H1 (cell line): ENCODE measurements at regions not wholly inside any gene's neighbourhood (a gene's known extent, or its start where the extent isn't known, plus 50 kb on each side); places are given as distances from the start of the nearest gene placed in this dataset.

Source experiments
- CTCF ChIA-PET: fragments of 300-600 bp; sonication (Branson Sonifier 250); formaldehyde crosslinking; loops from one replicate; lab custom pipeline; 2021; ENCODE audit not compliant: partially characterized antibody; lab: Charles Lee
- POLR2A ChIA-PET: fragments of 300-600 bp; sonication (Branson Sonifier 250); formaldehyde crosslinking; loops from one replicate; lab custom pipeline; 2021; ENCODE audit warnings: inconsistent platforms; ENCODE audit not compliant: partially characterized antibody; lab: Charles Lee
- DNase-seq, 2 experiments: peaks; one replicate each; pipeline versions ENCODE4 v3.0.0 to v3.0.0-alpha.2; 2010 to 2022; ENCODE audit warnings: low spot score in 2 of 2, low read depth in 1 of 2, mixed read lengths in 1 of 2
- FAIRE-seq: peaks from 2 replicates; lab custom pipeline; 2011; peaks lifted over from hg19 to GRCh38; lab: Jason Lieb, UNC
- H2AFZ ChIP-seq: 2 replicates; pipeline ENCODE4 v1.8.1; 2012; ENCODE audit warnings: low read length, inconsistent platforms
- H2AK5ac ChIP-seq: 2 replicates; pipeline ENCODE4 v1.6.1; 2013; ENCODE audit warnings: low read depth, low read length
- H2BK120ac ChIP-seq: replicated peaks from 2 replicates; pipeline ENCODE3; 2013; ENCODE audit warnings: low read depth, low read length, inconsistent platforms
- H2BK12ac ChIP-seq: 2 replicates; pipeline ENCODE4 v1.6.1; 2013; ENCODE audit warnings: low read depth, low read length
- H2BK15ac ChIP-seq: 2 replicates; pipeline ENCODE4 v1.6.1; 2013; ENCODE audit warnings: low read length
- H2BK20ac ChIP-seq: 2 replicates; pipeline ENCODE4 v1.6.1; 2013; ENCODE audit warnings: low read length
- H2BK5ac ChIP-seq: 2 replicates; pipeline ENCODE4 v1.6.1; 2013; ENCODE audit warnings: low read depth, low read length
- H3K14ac ChIP-seq: 2 replicates; pipeline ENCODE4 v1.6.1; 2013; ENCODE audit warnings: inconsistent platforms; ENCODE audit not compliant: insufficient read length
- H3K18ac ChIP-seq: 2 replicates; pipeline ENCODE4 v1.6.1; 2013; ENCODE audit warnings: low read length; ENCODE audit errors: extremely low read depth
- H3K23ac ChIP-seq: 2 replicates; pipeline ENCODE4 v1.6.1; 2013; ENCODE audit warnings: inconsistent platforms; ENCODE audit not compliant: insufficient read length
- H3K23me2 ChIP-seq: 2 replicates; pipeline ENCODE4 v1.6.1; 2013; ENCODE audit warnings: low read depth, low read length
- H3K27ac ChIP-seq: 2 replicates; pipeline ENCODE4 v1.6.1; 2011; ENCODE audit warnings: low read depth, low read length, inconsistent platforms
- H3K27me3 ChIP-seq, 4 experiments: replicated peaks in 1 of 4; 1 replicate in 1 of 4; 2 replicates in 3 of 4; pipeline versions ENCODE4 v1.6.1 to v1.8.1; 2011 to 2013; ENCODE audit warnings: low read length in 3 of 4, mild to moderate bottlenecking in 3 of 4, inconsistent platforms in 2 of 4, mixed read lengths in 2 of 4, moderate library complexity in 1 of 4; ENCODE audit not compliant: control insufficient read depth in 3 of 4, insufficient read depth in 3 of 4; ENCODE audit errors: extremely low read depth in 1 of 4
- H3K36me3 ChIP-seq, 4 experiments: 2 replicates each; pipeline versions ENCODE4 v1.6.1 to v1.8.1; 2011 to 2013; ENCODE audit warnings: mild to moderate bottlenecking in 4 of 4, low read length in 3 of 4, moderate library complexity in 2 of 4, control low read depth in 1 of 4, inconsistent platforms in 1 of 4; ENCODE audit not compliant: insufficient read depth in 4 of 4, control insufficient read depth in 2 of 4
- H3K4ac ChIP-seq: replicated peaks from 2 replicates; pipeline ENCODE3; 2013; ENCODE audit warnings: low read length, low read depth, mixed read lengths, inconsistent platforms; ENCODE audit not compliant: insufficient read length
- H3K4me1 ChIP-seq, 4 experiments: replicated peaks in 1 of 4; 1 replicate in 1 of 4; 2 replicates in 3 of 4; pipeline versions ENCODE4 v1.6.1 to v1.8.1; 2011 to 2013; ENCODE audit warnings: low read length in 3 of 4, inconsistent platforms in 2 of 4, mixed read lengths in 1 of 4; ENCODE audit not compliant: insufficient read depth in 4 of 4, control insufficient read depth in 3 of 4
- H3K4me2 ChIP-seq, 2 experiments: 2 replicates each; pipeline versions ENCODE4 v1.6.1 to v1.8.1; 2011 to 2013; ENCODE audit warnings: low read depth in 2 of 2, low read length in 2 of 2, control low read depth in 1 of 2, inconsistent platforms in 1 of 2, mild to moderate bottlenecking in 1 of 2; ENCODE audit not compliant: insufficient read depth in 1 of 2
- H3K4me3 ChIP-seq, 4 experiments: fragments of 200-600, 300-600 bp in 1 of 4; sonication (generic), shearing (Covaris generic), sonication (Bioruptor Twin) in 1 of 4; 2 replicates each; pipeline versions ENCODE4 v1.5.1 to v1.8.1; 2011 to 2016; ENCODE audit warnings: low read length in 4 of 4, low read depth in 3 of 4, control low read depth in 2 of 4, inconsistent platforms in 2 of 4, mild to moderate bottlenecking in 2 of 4, mixed read lengths in 1 of 4, moderate library complexity in 1 of 4; ENCODE audit not compliant: insufficient read depth in 2 of 4; ENCODE audit errors: extremely low read depth in 1 of 4
- H3K56ac ChIP-seq: replicated peaks from 2 replicates; pipeline ENCODE3; 2013; ENCODE audit warnings: low read depth, mild to moderate bottlenecking, mixed read lengths, low read length, inconsistent platforms; ENCODE audit not compliant: insufficient read length
- H3K79me1 ChIP-seq: 2 replicates; pipeline ENCODE4 v1.6.1; 2013; ENCODE audit warnings: low read depth, low read length, control low read depth
- H3K79me2 ChIP-seq, 2 experiments: 2 replicates each; pipeline versions ENCODE4 v1.6.1 to v1.8.1; 2012 to 2013; ENCODE audit warnings: low read length in 2 of 2, mild to moderate bottlenecking in 2 of 2, inconsistent platforms in 1 of 2; ENCODE audit not compliant: insufficient read depth in 2 of 2, control insufficient read depth in 1 of 2
- H3K9ac ChIP-seq, 4 experiments: replicated peaks in 1 of 4; 1 replicate in 1 of 4; 2 replicates in 3 of 4; pipeline versions ENCODE4 v1.6.1 to v1.8.1; 2011 to 2013; ENCODE audit warnings: low read depth in 3 of 4, low read length in 3 of 4, control low read depth in 2 of 4, mild to moderate bottlenecking in 2 of 4, moderate library complexity in 2 of 4, inconsistent platforms in 1 of 4; ENCODE audit errors: extremely low read depth in 1 of 4
- H3K9me3 ChIP-seq, 2 experiments: 2 replicates each; pipeline versions ENCODE4 v1.6.1 to v1.8.1; 2012 to 2013; ENCODE audit warnings: mild to moderate bottlenecking in 2 of 2, moderate library complexity in 2 of 2, control low read depth in 1 of 2, inconsistent platforms in 1 of 2, low read depth in 1 of 2, low read length in 1 of 2, mixed read lengths in 1 of 2; ENCODE audit not compliant: insufficient read depth in 2 of 2
- H4K20me1 ChIP-seq, 2 experiments: replicated peaks in 1 of 2; 2 replicates each; pipeline versions ENCODE3 to v1.8.1; 2011 to 2013; ENCODE audit warnings: inconsistent platforms in 2 of 2, low read length in 2 of 2, mild to moderate bottlenecking in 1 of 2; ENCODE audit not compliant: insufficient read depth in 2 of 2, control insufficient read depth in 1 of 2
- H4K5ac ChIP-seq: 2 replicates; pipeline ENCODE4 v1.6.1; 2013; ENCODE audit warnings: low read length, low read depth, mixed read lengths, inconsistent platforms; ENCODE audit not compliant: insufficient read length
- H4K8ac ChIP-seq: 2 replicates; pipeline ENCODE4 v1.8.0; 2013; ENCODE audit warnings: mild to moderate bottlenecking, moderate library complexity, low read length, inconsistent platforms; ENCODE audit not compliant: insufficient read depth; ENCODE audit errors: extremely low read depth
- H4K91ac ChIP-seq: replicated peaks from 2 replicates; pipeline ENCODE3; 2013; ENCODE audit warnings: low read length, mixed read lengths, inconsistent platforms; ENCODE audit not compliant: insufficient read length
- BCL11A ChIP-seq, 2 experiments: IDR thresholded peaks; one replicate each; pipeline ENCODE4 v1.6.1; 2011; ENCODE audit warnings: low read depth in 2 of 2, low read length in 2 of 2, mild to moderate bottlenecking in 2 of 2
- CHD1 ChIP-seq: IDR thresholded peaks from 2 replicates; pipeline ENCODE4 v1.6.1; 2012; ENCODE audit warnings: low read depth, low read length, improper control_type of control experiment
- JUN ChIP-seq: IDR thresholded peaks from 2 replicates; pipeline ENCODE4 v1.6.1; 2011; ENCODE audit warnings: low read depth, mild to moderate bottlenecking, improper control_type of control experiment, low read length
- POLR2A ChIP-seq, 2 experiments: IDR thresholded peaks; 1 replicate in 1 of 2; 2 replicates in 1 of 2; pipeline ENCODE4 v1.6.1; 2011; ENCODE audit warnings: low read depth in 2 of 2, low read length in 2 of 2, mild to moderate bottlenecking in 2 of 2; ENCODE audit errors: control extremely low read depth in 1 of 2
- POLR2AphosphoS5 ChIP-seq: IDR thresholded peaks from 2 replicates; pipeline ENCODE4 v1.6.1; 2011; ENCODE audit warnings: low read depth, low read length
- RAD21 ChIP-seq, 2 experiments: IDR thresholded peaks in 1 of 2; conservative IDR thresholded peaks in 1 of 2; 2 replicates each; pipeline ENCODE4 v1.6.1; 2011; ENCODE audit warnings: low read depth in 2 of 2, low read length in 2 of 2, improper control_type of control experiment in 1 of 2, inconsistent platforms in 1 of 2, mild to moderate bottlenecking in 1 of 2, moderate library complexity in 1 of 2
- SIN3A ChIP-seq, 2 experiments: IDR thresholded peaks in 1 of 2; conservative IDR thresholded peaks in 1 of 2; 2 replicates each; pipeline ENCODE4 v1.6.1; 2011 to 2012; ENCODE audit warnings: low read length in 2 of 2, improper control_type of control experiment in 1 of 2, low read depth in 1 of 2, mild to moderate bottlenecking in 1 of 2
- SIX5 ChIP-seq: IDR thresholded peaks from 2 replicates; pipeline ENCODE4 v1.6.1; 2011; ENCODE audit warnings: mild to moderate bottlenecking, low read depth, low read length
- TCF12 ChIP-seq: IDR thresholded peaks from 2 replicates; pipeline ENCODE4 v1.6.1; 2011; ENCODE audit warnings: low read depth, mild to moderate bottlenecking, low read length
- WGBS, 2 experiments: shearing (Covaris generic) in 1 of 2; methylation state at CpG; one replicate each; pipeline versions ENCODE4 v1.1.6 to v1.1.7; 2013 to 2015; ENCODE audit warnings: low lambda C conversion rate in 2 of 2, mixed read lengths in 2 of 2, inconsistent platforms in 1 of 2, low coverage in 1 of 2, missing lambda C conversion rate in 1 of 2; ENCODE audit not compliant: insufficient replicate concordance in 2 of 2, insufficient coverage in 1 of 2, insufficient read length in 1 of 2; ENCODE audit errors: extremely low coverage in 1 of 2, missing lambda C conversion rate in 1 of 2; 5-methylcytosine and 5-hydroxymethylcytosine counted together

GRCh38 chr13:65456150-65456912 lies 1773.8 kb downstream of the PCDH9 start:
- Histone ChIP-seq H2BK12ac (no peak overlapping the region), H3K4ac (no peak overlapping the region)
- TF ChIP-seq CHD1 (no peak), BCL11A (IDR thresholded peaks at IDR 0.05; ENCODE audit: low read depth in 2 of 2, low read length in 2 of 2) (no peak), TCF12 (no peak), JUN (no peak), POLR2AphosphoS5 (no peak), RAD21 (IDR thresholded peaks at IDR 0.05 in 1 of 2, conservative IDR thresholded peaks at IDR 0.05 in 1 of 2; ENCODE audit: low read depth in 2 of 2, low read length in 2 of 2) (no peak), POLR2A (IDR thresholded peaks at IDR 0.05; ENCODE audit: control extremely low read depth in 1 of 2, low read depth in 2 of 2, low read length in 2 of 2) (no peak), SIN3A (conservative IDR thresholded peaks at IDR 0.05 in 1 of 2, IDR thresholded peaks at IDR 0.05 in 1 of 2; ENCODE audit: low read depth in 1 of 2, low read length in 2 of 2) (no peak), SIX5 (no peak)
- TF ChIP-seq, all 59 proteins: peak for 0
- Histone ChIP-seq H3K56ac (no peak overlapping the region), H3K23ac (no peak overlapping the region), H2BK15ac (no peak overlapping the region), H3K79me1 (no peaks in the 10 kb centered on the region), H2BK20ac (no peak overlapping the region), H2BK120ac (no peak overlapping the region), H4K8ac (no peak overlapping the region), H4K20me1 (no peaks in the 10 kb centered on the region), H3K27me3 (no peaks in the 10 kb centered on the region), H4K5ac (no peak overlapping the region), H4K91ac (no peak overlapping the region), H3K4me1 (peaks cover 0 to 7% (median 0%) of the 10 kb centered on the region in 4 experiments; a peak in 3 of 7 replicates), H2AFZ (no peak overlapping the region), H2AK5ac (no peak overlapping the region), H3K14ac (no peak overlapping the region), H3K79me2 (no peaks in the 10 kb centered on the region), H3K18ac (no peak overlapping the region), H3K27ac (no peak overlapping the region), H3K23me2 (no peaks in the 10 kb centered on the region), H3K36me3 (no peaks in the 10 kb centered on the region), H3K9me3 (no peaks in the 10 kb centered on the region), H3K4me3 (no peak overlapping the region), H2BK5ac (no peak overlapping the region), H3K4me2 (no peak overlapping the region), H3K9ac (no peak overlapping the region)
- FAIRE-seq (no peak), DNase-seq (no peak)
- ChIA-PET POLR2A (no interaction called here), CTCF (interaction anchor here (0.7 kb wide), 1 partner anchor 12 kb away, joined by 4 read pairs; no protein-coding TSS in a partner anchor)
- 92% methylated on average over 5 of the region's 5 CpGs; no CpG with 5 or more reads in 1 of the 2 experiments for WGBS, 2 experiments
